Bone marrow (tissue), 2 donors: ENCODE measurements at regions not wholly inside any gene's neighbourhood (a gene's known extent, or its start where the extent isn't known, plus 50 kb on each side); places are given as distances from the start of the nearest gene placed in this dataset.

Experiments
- DNase-seq, 2 donors: peaks; one replicate each; lab custom pipeline; 2025; lab: John Stamatoyannopoulos, UW

DNA sequence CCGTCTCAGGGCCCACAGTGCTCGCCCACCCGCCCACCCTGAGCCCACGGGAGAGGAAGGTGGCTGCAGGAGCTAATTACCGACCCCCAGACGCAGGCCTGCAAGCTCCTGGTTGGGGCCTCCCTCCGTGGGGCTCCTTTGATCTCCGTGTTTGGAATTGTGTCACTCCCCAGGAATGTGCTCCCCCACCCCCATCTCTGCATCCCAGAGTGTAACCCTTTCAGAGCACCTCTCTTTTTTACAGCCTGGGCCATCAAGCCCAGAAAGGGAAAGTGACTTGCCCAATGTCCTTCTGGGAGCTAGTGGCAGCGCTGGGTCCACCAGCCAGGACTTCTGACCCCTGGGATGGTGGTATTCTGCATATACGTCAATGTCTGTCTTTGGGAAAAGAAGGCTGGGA is 335.1 kb downstream of the CYRIA start:
- DNase-seq, result no peak

DNA sequence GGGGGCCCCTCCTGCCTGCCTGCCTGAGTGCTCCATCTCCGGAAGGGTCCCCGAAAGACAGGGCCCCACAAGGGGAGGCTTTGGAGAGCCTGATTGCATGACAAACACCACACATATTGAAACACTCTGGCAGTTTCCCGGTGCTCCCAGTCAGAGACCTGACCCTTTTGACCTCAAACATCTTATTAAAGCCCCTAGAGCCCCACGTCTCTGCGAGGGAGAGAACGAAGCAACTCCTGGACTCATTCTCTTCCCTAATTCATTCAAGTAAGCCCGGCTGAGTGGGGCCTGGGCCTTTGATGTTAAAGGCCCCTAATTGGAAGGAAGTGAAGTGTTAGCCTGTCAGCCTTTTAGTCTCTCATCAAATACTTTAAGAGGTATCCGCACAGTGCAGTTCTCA is 335.6 kb downstream of the CYRIA start:
- no peak for DNase-seq

DNA sequence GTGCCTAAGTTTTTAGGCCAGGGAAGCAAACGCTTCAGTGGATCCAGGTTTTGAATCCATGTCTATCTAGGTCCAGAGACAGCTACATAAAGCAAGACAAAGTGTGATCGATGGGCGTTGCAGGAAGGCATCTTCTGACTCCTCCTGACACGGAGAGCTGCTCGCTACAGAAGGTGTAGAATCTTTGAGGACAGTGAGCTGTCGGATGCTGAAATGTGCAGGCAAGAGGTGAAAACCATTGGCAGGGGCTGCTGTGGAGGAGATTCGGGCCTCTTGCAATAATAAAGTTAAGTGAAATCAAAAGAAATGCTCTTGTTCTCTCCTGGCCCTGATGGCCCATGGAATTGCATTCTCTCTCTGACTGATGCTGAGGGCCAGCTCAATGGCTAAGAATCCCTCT is 336.2 kb downstream of the CYRIA start:
- DNase-seq, result no peak

DNA sequence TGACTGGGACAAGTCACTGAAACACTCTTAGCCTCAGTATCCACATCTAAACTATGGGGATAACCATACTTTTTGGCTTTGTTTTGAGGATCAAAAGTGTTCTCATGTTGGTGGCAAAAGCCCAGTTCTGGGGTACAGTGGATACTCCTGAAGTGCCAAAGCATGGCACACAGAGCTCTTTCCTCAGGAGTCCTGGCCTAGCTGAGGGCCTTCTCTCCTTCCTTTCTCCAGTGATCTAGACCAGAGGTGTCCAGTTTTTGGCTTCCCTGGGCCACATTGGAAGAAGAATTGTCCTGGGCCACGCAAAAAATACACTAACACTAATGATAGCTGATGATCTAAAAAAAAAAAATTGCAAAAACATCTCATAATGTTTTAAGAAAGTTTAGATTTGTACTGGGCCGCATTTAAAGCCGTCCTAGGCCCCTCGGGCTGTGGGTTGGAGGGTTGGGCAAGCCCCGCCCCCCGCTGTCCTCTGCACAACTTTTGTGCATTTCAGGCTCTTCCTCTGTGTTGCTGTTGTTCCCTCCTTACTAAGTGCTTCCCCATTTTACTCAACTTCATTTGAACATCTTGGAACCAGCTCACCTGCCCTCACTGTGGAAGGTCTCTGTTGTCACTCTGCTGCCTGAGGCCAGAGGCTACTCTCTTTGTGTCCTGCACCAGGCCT is 337.0 kb downstream of the CYRIA start:
- no peak for DNase-seq

DNA sequence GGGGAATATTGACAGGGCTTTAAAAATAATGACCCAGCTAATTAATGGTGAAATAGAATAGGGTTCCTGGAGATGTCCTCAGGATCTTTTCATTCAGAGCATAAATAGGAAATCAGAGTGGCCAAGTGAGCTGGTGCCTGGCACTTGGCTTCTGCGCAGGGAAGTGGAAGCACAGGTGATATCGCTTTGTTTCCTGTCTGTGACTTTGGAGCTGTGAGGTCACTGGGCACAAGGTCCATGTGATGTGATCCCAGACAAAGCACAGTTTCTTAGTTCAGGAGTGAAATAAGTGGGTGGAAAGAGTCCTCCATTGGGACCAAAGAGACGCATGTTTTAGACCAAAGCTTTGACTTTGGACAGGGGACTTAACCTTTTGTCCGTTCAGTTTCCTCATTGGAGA is 338.3 kb downstream of the CYRIA start:
- DNase-seq, result no peak

DNA sequence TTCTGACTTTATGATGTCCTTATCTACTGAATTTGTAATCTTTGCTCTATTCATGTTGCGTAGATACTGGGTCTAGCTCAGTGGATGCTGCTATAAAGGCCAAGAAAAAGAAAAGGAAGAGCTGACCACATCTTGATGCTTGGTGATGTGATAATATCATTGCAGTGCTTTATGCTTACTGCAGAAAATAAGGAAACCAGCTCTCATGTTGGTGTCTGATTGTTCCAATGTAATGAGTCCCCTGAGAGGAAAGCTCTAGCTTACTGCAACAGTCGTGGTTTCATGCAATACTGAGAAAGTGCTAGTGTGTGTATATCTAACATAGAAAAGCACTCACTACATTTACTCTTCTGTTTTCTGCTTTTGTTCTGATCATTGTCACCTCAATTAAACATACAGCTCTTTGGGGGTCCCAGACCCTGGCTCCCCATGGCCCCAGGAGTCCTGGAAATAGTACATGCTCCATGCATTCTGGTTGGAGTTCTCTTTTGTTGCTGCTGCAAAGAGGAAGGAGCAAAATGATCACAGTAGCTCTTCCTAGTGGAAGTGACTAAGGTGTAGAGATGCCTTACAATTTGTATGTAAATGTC is 338.8 kb downstream of the CYRIA start:
- no peak for DNase-seq

DNA sequence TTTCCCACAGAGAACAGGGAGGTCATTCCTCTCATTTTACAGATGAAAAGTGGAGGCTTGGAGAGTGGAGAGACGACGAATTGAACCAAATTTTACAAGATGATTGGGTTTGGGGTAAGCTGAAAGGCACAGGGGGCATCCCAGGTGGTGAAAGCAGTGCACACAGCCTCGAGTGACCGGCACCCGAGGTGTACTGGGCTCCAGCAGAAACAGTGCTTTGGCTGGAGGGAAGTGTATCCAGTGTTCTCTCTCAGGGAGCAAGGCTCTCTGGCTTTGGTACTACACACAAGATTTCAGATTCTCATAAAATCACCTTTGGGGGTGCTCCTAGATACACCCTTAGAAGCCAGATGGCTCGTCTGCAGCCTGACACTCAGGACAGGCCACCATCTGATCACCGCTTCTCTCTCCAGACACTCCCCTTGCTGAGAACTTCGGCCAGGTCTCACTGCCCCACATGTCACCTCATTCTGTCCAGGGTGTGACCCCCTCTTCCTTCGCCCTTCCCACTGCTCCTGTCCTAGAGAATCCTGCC is 339.6 kb downstream of the CYRIA start:
- DNase-seq, result no peak

DNA sequence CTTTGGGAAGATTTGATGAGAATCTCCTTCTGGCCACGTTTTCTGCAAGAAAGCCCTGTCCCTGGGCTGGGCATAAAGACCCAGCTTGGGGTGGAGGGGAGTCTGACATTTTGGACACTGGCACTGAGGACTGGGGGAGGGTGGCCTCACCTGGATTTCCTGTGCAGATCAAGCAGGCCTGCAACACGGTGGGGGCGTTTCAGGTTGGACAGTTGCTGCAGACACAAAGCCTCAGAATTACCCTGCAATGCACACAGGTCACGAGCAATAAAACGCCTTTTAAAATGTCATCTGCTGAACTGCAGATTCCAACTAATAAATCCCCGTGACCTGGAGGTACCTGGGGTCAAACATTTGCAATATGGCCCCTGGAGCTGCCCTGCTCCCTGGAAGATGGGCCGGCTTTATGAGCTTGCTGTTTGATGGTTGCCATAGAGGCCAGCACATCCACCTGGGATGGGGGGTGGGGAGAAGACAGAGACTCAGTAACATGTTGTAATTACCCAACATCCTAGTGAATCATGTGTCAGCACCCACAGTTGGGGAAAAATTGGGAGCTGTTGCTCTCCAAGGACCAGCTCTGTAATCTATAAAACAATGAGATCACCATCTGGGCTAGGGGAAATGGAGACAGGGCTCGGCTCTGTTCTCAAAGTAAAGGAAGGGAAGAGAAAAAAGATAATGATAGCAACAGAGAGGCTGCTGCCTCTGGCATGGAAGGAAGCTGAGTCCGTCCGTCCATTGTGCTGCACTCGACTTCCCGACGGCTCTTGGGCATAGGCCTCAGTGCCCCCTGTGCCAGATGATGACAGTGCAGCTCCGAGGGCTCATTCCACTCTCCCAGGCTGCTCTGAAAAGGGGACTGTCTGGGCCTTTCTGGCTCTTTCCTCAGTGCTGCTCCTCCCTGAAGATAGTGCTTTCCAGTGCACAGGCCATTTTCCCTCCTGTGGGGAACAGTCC is 340.3 kb downstream of the CYRIA start:
- no peak for DNase-seq

DNA sequence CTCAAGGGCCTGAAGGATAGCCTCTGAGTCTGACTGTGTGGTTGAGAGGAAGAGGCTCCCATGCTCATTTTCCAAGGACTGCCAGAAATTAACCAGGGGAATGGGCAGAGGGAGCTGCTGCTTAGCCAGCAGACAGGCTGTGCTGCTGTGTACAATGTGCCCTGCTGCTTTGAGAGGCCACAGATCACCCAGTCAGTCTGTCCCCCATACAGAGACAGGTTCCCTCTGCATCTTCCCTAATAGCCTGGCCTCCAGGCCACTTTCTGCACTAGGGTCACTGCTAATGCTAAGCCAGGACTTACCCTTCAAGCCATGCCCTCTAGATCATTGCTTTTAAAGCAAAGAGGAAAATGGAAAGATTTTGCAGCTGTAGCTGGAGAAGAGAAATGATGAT is 341.1 kb downstream of the CYRIA start:
- DNase-seq, result no peak

DNA sequence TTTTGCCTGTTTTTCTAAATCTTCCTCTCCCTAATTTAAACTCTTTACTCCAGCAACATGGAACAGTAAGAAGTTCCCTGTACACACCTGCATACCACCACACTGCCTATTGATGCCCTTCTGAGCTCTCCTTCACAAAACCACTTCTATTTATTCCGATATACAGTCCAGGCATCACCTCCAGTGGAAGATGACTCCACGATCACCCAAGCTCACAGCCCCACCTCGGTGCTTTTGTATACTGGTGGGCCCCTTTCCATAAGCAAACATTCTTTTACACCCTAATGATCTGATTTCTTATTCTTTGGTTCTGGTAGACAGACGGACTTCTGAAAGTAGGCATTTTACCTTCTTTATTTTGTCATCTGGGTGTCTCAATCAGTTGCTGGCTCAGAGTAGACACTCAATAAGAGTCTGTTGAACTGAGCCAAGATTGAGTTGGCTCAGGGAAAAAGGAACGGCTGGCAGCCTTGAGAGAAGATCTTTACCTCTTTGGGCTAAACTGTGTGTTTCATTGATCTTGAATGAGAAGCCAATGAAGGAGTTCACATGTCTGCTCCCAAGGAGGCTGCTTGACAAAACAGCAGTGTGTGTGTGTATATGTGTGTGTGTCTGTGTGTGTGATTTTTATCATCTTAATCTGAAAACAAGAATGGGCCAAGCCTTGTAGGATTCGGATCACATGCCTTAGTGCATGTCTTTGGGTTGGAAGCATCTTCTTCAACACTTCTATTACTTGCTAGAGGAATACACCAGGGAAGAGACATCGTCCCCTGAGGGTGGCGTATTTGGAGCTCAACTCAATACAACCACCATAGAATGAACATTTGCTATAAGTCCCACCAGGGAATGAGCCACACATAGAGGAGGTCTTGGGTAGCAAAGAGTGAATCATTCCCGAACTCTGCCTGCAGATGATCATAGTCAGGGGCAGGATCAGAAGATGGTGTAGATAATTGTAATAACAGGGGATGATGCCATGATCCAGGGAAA is 341.8 kb downstream of the CYRIA start:
- no peak for DNase-seq

DNA sequence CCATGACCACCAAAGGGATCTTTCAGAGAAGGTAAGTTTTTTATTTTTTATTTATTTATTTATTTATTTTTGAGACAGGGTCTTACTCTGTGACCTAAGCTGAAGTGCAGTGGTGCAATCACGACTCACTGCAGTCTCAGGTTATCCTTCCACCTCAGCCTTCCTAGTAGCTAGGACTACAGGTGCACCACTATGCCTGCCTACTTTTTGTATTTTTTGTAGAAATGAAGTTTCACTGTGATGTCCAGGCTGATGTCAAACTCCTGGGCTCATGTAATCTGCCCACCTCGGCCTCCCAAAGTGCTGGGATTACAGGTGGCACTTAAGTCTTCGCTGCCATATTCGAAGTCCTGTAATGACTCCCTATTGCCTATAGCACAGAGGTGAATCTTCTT is 342.5 kb downstream of the CYRIA start:
- DNase-seq, result no peak

DNA sequence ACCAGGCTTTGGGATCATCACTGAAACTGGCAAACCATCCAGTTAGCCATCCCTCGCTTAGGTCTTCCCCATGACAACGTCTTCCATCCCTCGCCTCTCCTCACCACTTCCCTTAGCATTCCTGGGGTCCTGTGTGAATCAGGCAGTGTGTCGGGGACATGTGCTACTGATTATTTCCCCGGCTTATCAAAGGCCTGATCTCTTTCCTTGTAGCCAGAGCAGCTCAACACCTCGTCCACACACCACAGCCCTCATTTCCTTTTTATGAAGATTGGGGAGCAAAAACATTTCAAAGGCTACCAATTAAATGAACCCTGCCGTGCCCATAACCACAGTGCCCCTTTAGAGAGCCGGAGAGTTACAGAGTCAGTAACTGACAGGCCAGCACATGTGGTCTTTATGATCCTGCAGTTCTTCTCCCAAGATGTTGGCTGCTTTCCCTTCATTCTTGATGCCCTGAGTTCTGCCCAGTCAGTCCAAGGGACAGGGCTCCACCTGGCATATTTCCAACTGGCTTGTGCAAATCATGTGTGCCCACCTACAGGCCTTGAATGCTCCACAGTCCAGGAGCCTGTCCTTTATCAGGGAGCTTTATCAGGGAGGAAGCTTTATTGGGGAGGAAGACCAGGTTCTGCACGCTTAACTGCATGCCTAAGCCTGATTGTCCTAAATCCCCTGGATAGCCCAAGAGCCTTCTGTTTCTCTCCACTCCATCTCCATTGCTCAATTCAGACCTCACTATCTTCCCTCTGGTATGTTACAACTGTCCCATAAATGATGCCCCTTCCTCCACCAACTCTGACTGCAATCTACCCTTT is 343.1 kb downstream of the CYRIA start:
- no peak for DNase-seq

DNA sequence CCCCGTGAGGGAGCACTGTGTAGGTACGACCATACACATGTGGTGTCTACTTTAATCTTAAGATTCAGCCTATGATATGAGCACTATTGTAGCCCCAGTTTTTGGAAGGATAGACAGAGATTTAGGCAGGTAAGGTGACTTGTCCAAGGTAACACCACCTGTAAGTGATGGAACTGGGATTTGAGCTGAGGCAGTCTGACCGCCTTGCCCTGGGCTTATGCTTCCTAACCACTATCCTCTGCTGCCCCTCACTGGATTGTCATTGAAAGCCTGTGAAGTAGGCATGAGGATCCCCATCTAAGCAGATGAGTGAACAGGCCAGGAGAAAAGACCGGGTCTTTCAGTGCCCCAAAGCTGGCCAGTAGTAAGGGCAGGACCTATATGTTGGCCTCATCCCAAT is 343.8 kb downstream of the CYRIA start:
- DNase-seq, result no peak

DNA sequence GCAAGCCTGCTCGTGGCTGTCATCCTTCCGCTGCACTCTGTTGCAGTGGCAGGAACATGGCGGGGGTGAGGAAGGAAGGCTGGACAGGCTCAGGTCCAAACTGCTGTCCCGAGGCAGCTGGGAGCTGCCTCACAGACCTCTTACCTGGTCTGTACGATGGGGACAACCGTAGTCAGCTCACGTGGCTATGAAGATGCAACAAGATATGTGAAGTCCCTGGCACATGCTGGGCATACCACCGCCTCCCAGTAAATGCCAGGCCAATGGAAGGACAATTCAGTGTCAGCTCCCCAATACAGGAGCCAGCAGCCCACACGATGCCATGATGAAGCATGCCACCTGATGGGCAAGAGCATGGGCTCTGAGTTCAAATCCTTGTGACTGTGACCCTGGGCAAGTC is 344.4 kb downstream of the CYRIA start:
- no peak for DNase-seq

DNA sequence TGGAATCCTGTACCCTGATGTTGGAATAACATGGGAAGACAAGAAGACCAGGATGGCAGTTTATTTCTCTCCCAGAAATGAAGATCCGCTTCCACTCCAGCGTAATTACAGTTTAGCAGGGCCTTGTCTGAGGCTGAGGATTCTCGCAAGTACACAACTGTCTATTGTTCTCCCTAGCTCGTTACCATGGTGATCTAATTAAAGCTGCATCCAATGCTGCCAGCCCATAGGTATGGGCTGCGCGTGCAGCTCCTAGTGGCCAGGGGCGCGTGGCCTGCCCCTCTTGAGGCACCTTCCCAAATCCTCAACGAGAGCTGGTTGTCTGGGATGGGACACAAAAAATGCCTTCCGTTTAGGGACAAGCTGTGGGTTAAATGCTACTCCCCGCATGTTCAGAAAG is 344.9 kb downstream of the CYRIA start:
- no peak for DNase-seq

DNA sequence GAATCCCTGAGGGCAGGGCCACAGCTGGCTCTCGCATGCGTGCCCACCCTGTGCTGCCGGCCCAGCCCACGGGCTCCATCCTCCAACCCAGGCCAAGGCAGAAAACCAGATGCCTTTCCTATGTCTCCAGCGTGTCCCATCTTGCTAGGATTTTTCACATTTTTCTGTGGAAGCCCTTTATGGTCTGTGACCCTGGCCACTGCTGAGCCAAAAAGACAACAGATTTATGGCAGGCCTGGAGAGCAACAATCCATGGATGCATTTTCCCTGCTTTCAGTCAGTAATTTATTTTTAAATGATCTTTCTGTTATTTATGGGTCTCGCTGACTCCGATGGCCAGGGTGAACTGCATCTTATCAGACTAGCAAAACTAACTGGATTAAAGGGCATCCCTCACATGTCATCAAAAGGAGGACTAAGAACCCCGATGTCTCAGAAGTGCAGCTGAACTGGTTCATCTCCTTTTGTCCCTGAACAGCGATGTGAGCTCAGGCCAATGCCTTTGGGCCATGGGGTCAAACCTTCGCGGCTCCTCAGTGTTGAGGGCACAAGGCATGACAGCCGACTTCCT is 346.0 kb downstream of the CYRIA start:
- no peak for DNase-seq

DNA sequence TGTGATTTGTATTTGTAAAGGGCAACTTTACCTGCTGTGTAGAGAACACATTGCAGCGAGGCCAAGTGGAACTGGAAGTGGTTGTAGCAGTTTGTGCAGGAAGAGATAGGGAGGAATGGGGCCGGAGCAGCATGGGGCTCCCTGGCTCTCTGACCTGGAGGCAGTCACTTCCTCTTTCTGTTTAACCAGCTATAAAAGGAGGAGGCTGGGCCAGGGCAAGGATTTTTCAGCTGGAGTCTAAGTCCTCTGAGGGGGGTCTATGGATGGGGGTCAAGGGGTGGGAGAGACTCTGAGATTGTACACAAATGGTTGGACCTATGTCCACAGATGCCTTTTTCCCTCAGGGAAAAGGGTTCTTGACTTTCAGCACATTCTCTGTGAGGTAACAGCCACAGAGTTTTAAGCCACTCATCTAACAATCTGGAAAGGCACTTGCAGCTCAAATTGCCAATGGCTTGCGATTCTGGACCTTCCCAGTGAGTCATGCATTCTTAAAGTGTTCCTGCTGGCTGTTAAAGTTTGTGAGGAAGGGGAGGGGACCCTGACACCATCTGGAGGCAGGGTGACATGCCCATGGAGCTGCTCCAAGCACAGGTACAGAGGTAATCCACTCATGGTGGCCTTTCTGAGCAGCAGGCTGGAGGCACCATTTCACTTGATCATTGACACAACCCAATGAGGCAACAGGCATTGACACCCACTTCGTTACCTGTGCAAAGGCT is 347.0 kb downstream of the CYRIA start:
- DNase-seq, result peak in 1 of 2 donors; percentile 21

DNA sequence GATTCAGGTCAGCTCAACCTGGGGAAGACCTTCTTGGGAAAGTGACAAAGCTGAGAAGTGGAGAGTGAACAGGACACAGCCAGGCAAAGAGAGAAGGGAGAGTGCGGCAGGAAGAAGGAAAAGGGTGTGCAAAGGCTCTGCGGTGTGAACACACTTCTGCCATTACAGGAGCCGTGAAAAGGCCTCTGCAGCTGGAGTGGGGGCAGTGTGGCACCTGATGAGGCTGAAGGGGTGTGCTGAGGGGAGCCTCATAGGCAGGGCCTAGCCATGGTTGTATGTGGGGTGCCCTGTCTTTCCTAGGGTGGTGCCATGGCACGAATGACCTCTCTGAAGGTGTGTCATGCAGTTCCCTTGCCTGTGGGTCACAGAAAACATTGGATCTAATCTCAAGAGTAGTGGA is 347.6 kb downstream of the CYRIA start:
- no peak for DNase-seq

DNA sequence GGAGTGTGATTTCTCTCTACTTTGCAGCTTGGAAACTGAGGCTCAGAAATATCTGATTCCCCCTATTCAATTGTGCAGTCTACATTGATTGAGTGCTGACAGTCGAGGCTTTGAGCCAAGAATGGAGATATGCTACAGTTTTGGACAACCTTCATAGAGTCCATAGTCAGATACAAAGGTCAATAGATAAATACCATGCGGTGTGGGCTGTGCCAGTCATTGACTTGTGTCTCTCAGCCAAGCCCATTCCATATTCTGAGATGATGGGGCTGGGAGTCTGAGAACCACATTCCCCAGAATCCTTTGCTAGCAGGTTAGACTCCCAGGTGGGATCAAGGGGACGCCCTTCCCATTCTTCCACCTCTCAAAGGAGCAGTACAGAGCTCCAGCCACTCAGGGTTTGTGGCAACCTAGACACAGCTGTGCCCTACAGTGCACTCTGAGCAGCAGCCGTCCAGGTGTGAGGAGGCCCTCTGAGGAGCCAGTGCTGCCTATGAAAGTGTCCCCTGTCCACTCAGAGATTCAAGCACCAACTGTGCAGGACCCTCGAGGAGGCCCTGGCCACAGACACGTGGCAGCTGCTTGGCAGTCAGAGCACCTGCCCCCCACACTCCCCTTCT is 348.3 kb downstream of the CYRIA start:
- DNase-seq, result no peak
